ENCODE measurements at regions not wholly inside any gene's neighbourhood (a gene's known extent, or its start where the extent isn't known, plus 50 kb on each side); places are given as distances from the start of the nearest gene placed in this dataset.
A peak's percentile ranks its signal among the peaks of the same experiment; 100 is the strongest.
"Not testable (repeated sequence)": the region's sequence is repeated elsewhere in the genome, so short reads cannot be mapped to it uniquely, and the experiment has no call there.

DNA sequence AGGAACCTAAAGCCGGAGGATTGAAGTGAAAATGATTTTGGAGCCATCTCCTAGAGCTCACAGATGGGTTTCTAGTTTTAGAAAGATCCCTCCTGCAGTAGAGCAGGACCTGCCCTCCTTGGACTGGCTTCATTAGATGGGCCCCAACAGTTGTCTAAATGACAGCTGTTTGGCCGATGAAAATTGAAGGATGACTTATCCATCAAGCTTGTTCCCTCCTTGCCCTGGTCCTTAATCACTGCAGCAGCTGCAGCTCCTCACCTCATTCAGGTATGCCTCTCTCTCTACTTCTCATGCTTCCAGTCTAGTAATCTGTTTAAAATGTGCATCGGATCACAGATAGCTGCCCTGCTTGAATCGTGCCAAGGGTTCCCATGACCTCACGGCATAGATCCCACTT is 677.6 kb downstream of the BCL11A start:
- no peak for DNase-seq (ENCODE audit: low spot score)

DNA sequence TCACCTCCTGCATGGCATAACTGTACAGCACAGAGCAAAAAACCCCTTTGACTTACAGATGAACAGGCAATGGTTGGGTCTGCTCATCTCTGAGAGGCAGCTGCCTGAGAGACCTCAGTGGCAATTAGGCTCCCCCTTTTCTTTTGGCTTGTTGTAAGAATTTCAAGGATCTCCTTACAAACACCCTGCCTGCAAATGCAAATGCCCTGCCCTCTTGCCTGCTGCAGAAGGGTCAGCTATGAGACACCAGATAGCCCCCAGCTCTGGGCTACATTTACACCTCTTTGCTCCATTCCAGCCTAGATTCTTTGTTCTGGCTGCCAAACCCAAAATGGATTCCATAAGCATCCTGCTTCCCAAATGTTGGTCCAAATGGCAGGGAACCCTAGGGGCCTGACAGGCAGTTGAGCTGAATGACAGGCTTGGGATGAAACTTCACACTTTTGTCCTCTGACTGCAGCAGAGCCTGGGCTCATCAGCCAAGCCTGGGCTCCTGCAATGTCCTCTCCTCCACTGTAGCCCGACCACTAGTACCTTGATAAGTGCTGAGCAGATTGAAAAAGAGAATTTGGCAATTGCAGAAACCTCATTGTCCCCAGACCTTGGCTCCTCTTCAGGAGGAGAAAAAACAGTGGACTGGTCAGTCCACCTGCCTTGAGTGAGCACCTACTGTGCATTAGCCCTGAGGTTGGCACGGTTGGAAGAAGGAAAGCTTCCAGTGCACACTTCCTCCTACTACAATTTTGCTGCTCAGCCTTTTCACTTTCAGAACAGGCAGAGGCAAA is 678.3 kb downstream of the BCL11A start:
- DNase-seq (ENCODE audit: low spot score) = no peak

DNA sequence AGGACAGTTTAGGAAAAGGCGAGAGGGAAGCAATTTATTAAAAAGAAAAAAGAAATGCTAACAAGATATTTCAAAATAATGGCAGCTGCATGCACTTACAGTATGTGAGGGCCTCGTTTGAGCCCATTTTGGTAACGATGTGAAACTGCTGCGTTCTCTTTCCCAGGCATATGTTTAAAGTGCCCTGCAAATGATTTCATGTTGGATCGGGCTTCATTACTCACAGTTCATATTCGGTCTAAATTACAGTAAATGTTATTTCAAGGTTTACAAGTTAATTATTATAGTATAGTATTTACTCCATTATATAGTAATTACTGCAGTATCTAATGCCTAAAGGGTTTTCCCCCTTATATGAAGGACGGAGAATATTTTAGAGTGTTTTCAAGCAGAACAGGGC is 679.1 kb downstream of the BCL11A start:
- DNase-seq (ENCODE audit: low spot score) = no peak

DNA sequence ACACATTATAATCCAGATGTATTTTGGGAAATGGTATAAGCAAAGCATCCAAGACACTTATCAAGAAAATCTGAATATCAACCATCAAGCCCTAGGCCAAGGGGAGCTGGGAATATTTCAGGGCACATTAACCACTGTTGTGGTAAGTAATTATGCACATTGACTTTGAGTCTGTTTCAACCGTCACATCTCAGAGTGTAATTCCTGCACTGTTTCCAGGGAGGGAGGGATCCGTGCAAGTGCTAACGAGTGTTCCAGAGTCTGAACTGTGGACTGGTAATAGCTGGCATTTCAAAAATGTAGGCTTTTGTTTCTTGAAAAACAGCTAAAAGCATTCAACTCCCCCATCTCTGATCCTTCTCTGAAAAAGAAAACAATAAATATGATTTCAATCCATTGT is 681.6 kb downstream of the BCL11A start:
- DNase-seq (ENCODE audit: low spot score) = no peak

DNA sequence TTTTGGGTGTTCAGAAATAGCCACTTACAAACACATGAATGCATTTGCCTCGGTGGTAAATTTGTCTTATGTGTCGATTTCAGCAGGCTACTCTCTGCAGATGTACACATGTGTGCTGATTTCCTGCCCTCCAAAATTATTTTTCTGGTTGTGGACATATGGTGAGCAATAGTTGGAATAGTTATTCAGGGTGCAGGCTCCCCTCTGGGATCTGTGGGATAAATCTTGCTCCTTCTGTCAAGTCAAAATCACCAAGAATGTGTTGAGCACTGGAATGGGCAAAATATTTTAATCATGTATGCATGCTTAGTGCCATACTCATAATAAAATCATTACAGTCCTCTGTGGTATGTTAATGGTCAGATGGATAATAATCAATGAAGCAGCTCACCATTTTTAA is 684.5 kb downstream of the BCL11A start:
- DNase-seq (ENCODE audit: low spot score) = no peak

DNA sequence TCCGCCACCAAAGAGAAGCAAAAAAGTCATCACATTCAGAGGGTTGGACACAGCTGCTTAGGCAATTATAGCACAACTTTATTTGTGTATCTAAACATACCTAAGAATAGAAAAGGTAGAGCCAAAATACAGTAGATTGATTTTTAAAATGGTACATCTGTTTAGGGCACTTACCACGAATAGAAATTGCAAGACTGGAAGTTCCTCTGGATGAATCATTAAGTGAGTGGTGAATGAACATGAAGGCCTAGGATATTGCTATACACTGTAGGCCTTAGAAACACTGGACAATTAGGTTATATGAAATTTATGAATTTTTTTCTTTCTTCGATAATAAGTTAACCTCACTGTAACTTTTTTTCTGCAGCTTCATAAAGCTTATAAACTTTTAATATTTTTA is 687.0 kb downstream of the BCL11A start:
- DNase-seq (ENCODE audit: low spot score) = no peak

DNA sequence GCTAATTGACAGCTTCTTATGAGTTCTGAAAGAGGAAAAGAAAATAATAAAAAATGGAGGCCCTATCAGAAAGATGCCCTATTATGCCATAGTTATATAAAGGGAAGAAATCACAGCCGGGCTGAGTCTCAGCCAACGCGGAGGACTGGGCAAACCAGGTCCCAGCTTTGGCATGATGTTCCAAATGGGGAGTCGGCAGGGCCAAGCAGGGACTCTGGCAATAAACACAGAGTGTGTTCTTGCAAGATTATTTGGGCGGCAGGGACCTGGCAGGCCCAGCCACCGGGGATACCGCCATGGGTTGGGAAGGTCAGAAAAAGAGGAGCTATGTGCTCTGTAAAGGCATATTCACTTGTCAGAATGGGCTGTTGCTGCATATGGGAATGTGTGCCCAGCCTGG is 694.9 kb downstream of the BCL11A start:
- DNase-seq (ENCODE audit: low spot score) = no peak

DNA sequence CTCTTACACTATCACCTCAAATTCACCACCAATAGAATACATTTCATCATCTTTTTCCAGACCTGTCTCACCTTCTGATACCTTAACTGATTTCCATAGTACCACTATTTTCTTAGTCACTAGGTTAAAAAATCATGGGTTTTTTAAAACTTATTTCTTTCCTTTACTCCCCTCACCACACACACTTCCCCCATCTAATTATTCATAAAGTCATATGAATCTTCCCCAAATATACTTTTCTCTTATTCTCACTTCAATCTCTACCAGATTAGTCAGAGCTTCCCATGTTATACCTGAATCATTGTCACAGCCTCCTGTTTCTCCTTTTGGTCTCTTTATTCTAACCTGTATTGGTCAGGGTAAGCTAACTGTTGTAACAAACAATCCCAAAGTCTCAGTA is 696.3 kb downstream of the BCL11A start:
- no peak for DNase-seq (ENCODE audit: low spot score)

DNA sequence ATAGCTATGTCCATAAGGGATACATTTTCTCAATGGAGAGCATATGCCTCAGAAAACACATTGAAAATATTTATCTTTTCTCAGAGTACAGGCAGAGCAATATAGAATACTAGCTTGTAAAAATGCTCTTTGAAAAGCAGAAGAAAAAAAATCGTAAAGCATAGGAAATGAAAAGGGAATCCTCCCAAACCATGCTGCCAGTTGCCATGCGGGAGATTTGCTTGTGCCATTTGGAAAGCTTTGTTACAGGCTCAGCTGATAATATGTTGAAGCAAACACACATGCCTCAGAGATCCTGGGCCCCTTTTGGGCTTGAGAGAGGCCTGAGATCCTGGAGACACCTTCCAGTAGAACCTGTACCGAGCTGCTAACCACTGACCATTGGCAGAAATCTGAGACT is 697.1 kb downstream of the BCL11A start:
- DNase-seq (ENCODE audit: low spot score) = no peak

DNA sequence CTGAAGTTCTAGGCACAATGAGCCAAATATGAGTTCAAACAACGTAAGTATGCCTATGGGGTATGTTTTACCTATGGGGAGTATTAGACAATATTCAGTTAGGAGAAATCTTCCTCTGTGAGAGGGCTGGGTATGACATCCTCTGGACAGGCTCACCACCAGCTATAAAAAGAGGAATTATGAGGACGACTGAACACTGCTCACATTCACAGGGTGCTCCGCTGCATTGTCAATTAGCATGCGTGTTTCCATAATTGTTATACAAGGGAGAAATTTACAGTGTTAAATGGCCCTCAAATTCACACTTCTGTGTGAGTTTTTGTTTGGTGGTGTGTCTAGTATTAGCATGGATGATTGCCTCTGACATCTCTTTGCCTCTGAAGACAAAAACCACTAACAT is 700.4 kb downstream of the BCL11A start:
- no peak for DNase-seq (ENCODE audit: low spot score)

DNA sequence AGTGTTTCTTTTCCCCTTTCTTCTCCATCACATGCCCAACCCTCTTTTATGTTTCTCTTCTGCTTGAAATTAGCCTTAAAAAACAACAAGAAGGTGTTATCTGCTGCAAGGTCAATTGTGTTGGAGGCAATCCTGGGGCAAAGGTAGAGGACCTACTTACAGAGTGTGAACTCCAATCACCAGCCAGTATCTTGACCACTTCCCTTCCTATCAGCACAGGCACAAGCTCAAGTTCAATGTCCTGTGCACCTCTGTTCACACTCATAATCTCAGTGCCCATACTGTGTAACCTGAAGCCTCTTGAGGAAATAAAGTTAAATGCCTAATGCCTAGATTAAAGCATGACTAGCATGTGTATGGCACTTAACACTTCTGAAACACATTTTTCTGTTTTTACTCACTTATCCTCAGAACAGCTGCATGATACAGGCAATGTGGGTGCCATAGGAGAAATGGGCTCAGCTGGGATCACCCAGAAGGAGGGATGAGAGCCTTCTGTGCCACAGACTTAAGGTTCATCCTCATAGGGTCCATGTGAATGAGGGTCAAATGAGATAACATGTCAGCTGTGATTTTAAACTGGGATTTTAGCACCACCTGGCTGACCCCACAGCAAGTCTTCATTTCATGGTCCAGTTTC is 701.5 kb downstream of the BCL11A start:
- no peak for DNase-seq (ENCODE audit: low spot score)

DNA sequence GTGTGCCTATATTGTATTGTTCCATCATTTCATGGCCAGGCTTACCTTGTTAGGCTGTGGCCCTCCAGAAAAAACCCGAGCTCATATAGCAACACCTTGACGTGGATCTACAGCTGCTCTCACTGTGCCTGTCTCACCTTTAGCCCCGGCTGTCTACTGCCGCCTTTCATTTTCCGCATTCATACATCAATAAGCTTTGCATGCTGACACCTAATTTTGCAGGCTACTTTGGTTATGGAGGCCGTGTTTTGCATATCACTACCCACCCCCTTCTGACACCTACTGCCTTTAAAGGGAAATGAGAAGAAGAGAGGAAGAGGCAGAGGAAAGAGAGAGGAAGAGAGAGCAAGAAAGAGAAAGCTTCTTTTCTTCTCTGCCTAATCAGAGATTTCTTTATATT is 702.9 kb downstream of the BCL11A start:
- no peak for DNase-seq (ENCODE audit: low spot score)

DNA sequence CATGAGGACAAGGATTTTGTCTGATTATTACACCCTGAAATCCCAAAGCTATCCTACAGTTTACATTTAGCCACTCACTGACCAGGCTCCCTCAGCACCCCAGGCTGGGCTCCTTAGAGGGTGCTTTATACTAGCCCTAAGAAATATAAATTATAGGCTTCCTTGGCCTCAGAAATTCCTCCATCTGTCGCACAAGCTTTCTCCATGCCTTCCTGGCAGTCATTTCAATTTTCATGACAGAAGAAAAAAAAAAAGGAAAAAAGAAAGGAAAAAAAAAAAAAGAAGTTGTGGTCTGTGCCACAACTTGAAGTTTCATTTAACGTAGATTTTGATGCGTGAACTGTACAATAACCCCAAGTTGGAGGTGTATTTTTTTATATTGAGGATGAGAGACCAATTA is 719.5 kb downstream of the BCL11A start:
- DNase-seq (ENCODE audit: low spot score) = no peak

DNA sequence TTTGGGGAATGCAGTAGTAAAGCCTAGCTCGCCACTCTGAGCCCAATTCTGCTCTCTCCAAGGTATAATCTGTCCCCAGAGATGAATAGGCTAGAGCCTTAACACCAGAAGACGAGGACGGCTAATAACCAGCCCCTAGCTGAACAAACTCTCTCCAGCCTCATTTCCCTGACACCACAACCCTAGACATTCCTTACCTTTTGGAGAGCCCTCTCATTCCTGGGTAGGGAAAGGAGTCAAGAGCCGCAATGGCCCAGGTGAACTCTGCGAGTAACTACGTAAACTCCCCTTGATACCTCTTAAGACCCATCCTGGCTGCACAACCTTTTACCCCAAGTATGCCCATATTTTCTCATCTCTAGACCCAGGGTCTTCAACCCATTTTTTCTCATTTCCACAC is 722.9 kb downstream of the BCL11A start:
- DNase-seq (ENCODE audit: low spot score) = no peak

DNA sequence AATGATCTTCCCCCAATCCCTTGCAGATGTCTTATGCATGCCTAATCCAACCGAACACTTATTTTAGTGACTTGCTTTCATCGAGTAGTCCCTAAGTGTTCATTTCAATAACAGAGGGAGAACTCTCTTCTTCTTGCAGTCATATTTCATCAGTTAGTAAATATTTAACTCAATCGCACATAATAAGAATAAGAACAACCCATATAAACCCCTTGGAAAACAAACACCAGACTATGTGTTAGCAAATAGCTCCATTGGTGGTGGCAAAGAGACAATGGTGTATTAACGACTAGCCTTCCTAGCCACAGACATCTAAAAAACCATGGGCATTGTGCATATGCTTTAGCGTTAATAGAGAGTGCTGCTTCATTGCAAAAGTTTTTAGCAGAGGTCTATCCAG is 725.8 kb downstream of the BCL11A start:
- no peak for DNase-seq (ENCODE audit: low spot score)

DNA sequence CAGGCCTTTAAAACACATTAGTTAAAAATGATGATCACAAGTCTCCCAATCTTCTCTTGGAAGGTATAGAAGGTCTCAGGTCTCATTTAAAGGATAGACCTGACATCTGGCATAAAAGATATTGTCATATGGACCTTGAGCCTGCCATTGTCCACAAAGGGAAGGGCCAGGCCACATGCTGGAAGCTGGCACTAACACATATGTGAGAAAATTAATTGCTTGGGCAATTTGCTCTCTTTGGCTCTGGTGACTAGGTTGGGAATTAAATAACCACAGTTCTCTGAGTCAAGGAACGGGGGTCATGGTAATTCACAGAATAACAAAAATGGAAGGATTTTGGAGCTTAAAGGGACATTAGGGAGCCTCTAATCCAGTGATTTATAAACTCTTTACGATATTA is 727.3 kb downstream of the BCL11A start:
- DNase-seq (ENCODE audit: low spot score) = no peak

DNA sequence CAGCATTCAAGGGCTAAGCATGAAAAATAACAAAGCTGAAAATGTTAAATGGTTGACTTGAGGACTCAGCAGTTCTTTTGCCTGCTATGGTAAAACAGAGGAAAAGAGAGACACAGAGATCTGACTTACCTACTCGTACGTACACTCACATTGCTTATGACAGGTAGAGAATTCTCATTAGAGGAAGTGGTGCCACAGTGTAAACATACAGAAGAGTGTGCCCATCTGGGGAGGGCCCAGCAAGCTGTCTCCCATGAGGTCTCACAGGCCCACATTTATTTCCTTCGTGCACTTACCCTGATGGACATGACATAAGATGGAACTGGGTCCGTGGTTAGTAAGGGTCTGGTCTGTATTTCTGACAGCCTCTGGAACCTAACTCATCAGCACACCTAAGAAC is 729.1 kb downstream of the BCL11A start:
- DNase-seq (ENCODE audit: low spot score) = no peak

DNA sequence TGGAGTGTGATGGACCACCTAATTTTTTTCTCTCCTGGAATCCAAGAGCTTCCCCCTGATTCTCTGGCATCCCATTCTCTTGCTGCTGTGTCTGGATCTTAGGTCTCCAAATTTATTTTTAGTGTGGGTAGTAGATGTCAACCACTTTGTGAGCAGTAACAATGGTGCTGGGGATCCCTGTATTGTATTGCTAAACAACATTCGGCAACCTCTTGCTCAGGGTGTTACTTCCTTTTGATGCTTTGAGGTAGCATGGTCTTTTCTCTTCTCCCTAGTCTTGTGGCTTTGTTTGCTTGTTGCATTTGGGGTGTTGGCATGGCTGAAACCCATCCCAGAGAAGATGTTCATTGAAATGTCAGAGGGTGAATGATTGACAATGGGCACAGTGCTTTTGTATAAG is 737.4 kb downstream of the BCL11A start:
- DNase-seq (ENCODE audit: low spot score) = no peak

DNA sequence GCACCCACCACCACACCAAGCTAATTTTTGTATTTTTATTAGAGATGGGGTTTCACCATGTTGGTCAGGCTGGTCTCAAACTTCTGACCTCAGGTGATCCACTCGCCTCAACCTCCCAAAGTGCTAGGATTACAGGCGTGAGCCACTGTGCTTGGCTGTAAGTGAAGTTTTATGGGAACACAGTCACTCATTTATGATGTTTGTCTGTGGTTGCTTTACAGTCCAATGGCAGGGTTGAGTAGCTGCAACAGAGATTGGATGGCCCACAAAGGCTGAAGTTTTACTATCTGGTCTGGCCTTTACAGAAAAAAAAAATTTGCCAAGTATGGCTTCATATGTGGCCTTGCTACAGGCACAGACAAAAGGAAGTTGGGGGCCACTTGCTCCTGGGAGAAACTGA is 743.2 kb downstream of the BCL11A start:
- not testable (repeated sequence) for DNase-seq (ENCODE audit: low spot score)

DNA sequence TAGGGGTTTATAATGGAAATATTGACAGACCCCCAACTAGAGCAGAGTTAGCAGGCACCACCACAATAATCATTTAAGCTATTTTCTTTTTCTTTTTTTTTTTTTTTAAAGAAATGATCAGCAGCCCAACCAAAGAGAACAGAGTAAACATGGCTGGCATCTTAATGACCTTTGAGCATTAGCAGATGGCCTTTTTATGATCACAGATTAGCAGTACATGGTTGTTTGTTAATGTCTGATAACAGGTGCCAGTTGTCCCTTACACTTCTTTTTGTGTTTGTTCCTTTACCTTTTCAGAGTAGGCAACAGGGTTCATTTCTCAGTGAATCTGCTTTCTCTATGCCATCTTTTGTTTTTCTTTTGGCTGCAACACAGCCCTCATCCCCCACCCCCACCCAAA is 747.0 kb downstream of the BCL11A start:
- no peak for DNase-seq (ENCODE audit: low spot score)

DNA sequence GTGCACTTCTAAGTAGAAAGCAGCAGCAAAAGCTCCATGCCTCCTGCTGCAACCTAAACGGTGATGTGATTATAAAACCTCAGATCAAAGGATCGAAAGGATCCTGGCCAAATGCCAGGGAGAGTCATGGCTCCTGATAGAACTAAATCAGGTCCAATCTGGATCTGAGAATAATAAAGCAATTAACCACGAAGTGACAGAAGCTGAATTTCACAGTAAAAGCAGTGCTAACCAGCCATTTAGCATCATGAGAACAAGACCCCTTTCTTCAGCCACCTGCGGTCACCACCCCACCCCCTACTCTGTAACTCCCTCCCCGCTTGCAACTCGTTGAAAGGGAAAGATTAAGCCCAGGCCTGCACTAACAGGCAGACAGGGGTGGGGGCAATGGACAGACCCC is 748.7 kb downstream of the BCL11A start:
- DNase-seq (ENCODE audit: low spot score) = peak; percentile 51

DNA sequence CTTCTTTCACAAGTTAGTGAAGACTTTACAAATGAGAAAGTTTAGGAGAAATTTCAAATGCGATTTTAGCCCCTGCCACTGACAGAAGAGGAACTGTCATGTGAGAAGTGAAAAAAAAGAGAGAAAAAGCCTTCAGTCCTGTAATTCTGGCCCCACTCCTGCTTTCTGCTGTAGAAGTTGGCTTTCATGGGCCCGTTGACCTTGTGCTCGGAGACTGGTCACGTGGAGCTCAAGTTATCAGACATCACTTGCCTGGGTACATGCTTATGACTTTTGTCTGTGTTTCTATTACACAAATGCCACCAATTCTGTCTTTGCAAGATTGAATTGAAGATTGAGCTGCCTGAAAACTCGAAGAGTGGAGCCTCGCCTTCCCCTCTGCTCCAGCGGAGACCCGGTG is 749.9 kb downstream of the BCL11A start:
- DNase-seq (ENCODE audit: low spot score) = no peak

DNA sequence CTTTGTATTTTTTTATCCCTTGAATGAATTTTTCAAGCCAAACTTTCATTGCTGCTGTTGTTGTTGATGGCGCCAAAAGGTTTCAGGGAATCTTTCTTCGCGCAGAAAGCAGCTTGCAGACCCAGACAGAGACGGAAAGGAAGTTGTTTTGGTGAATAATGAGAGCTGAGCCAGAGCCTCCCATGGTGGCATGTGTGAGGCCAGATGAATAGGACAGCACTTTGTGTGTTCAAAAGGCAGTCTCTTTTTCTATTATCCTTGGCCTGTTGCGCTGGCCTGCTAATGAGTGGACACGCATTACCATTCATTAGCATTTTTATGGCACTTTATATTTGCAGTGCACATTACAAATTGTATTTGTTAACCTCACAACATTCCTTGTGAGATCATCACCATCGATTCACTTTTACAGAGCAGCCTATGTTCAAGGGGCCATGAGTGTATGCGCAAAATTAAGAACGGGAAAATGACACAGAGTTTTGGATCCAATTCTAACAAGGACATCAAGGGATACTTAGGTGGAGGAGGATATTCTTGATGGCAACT is 754.7 kb downstream of the BCL11A start:
- no peak for DNase-seq (ENCODE audit: low spot score)

Data from ecto neural progenitor cell (in vitro differentiated cells).